NT2/D1 (cell line): ENCODE measurements at regions not wholly inside any gene's neighbourhood (a gene's known extent, or its start where the extent isn't known, plus 50 kb on each side); places are given as distances from the start of the nearest gene placed in this dataset.

ENCODE experiments used
- YY1 ChIP-seq: IDR thresholded peaks from 2 replicates; pipeline ENCODE4 v1.6.1; 2011; ENCODE audit not compliant: insufficient read length, insufficient read depth
- ZNF274 ChIP-seq: IDR thresholded peaks from 2 replicates; pipeline ENCODE4 v1.6.1; 2011; ENCODE audit warnings: mild to moderate bottlenecking, low read depth, low read length

GRCh38 chr21:16124378-16125138 lies 394.8 kb downstream of the USP25 start:
- no peak for TF ChIP-seq YY1
- TF ChIP-seq ZNF274: no peak
